HCT116 (cell line): ENCODE measurements at regions not wholly inside any gene's neighbourhood (a gene's known extent, or its start where the extent isn't known, plus 50 kb on each side); places are given as distances from the start of the nearest gene placed in this dataset.

Experiments used
- ATAC-seq: fragments of 200-7000 bp; cut with Tn5 transposase; 2 replicates; pipeline ENCODE4 v1.9.1; 2020; ENCODE audit warnings: mild to moderate bottlenecking, moderate library complexity
- BruUV-seq: library from RNA; stranded (reverse); fragments of 400-500 nt; replicated peaks from 2 replicates; lab custom pipeline; 2021; lab: Mats Ljungman, UMichigan
- CTCF ChIA-PET: fragments of 300-600 bp; sonication (Branson Sonifier 250); formaldehyde crosslinking; loops from one replicate; lab custom pipeline; 2021; ENCODE audit warnings: antibody characterized with exemption; lab: Charles Lee
- POLR2A ChIA-PET: fragments of 300-600, 350-600 bp; sonication (Branson Sonifier 250); formaldehyde crosslinking; loops from one replicate; lab custom pipeline; 2021; ENCODE audit warnings: antibody characterized with exemption; lab: Charles Lee
- RAD21 ChIA-PET, 2 experiments: fragments of 300-600 bp; sonication (Branson Sonifier 250); formaldehyde crosslinking; loops; one replicate each; lab custom pipeline; 2023; ENCODE audit warnings: low total read pairs in 2 of 2; ENCODE audit not compliant: uncharacterized antibody in 2 of 2, unreplicated experiment in 2 of 2, low non-redundant PET in 1 of 2; lab: Charles Lee
- DNase-seq: peaks from one replicate; pipeline ENCODE4 v3.0.0-alpha.2; 2010; ENCODE audit warnings: low read depth, low spot score
- H2AFZ ChIP-seq: fragments of 200-600 bp; shearing (Covaris generic), sonication (generic); 2 replicates; pipeline ENCODE4 v1.6.1; 2017; ENCODE audit warnings: low read depth, mixed run types, mixed read lengths, antibody characterized with exemption, low read length; ENCODE audit not compliant: poor library complexity, severe bottlenecking
- H3K27ac ChIP-seq: 2 replicates; pipeline ENCODE4 v1.5.1; 2012; ENCODE audit warnings: low read depth, low read length
- H3K27me3 ChIP-seq: fragments of 200-600 bp; sonication (generic); 2 replicates; pipeline ENCODE4 v1.6.1; 2016; ENCODE audit warnings: mixed run types, low read length, mixed read lengths; ENCODE audit not compliant: insufficient read depth
- H3K36me3 ChIP-seq, 2 experiments: fragments of 200-500 bp in 1 of 2; fragments of 200-600 bp in 1 of 2; sonication (Bioruptor generic) in 1 of 2; sonication (generic) in 1 of 2; 2 replicates each; pipeline versions ENCODE4 v1.5.1 to v1.6.1; 2014 to 2016; ENCODE audit warnings: low read length in 2 of 2, inconsistent platforms in 1 of 2, mixed read lengths in 1 of 2, mixed run types in 1 of 2; ENCODE audit not compliant: insufficient read depth in 2 of 2, control insufficient read depth in 1 of 2
- H3K4me1 ChIP-seq, 2 experiments: fragments of 200-600 bp in 1 of 2; sonication (generic) in 1 of 2; 2 replicates each; pipeline versions ENCODE4 v1.5.1 to v1.6.1; 2012 to 2017; ENCODE audit warnings: low read length in 2 of 2, inconsistent platforms in 1 of 2, mild to moderate bottlenecking in 1 of 2, mixed read lengths in 1 of 2, mixed run types in 1 of 2, moderate library complexity in 1 of 2; ENCODE audit not compliant: insufficient read depth in 2 of 2, control insufficient read depth in 1 of 2
- H3K4me2 ChIP-seq: fragments of 200-600 bp; sonication (generic); 2 replicates; pipeline ENCODE4 v1.6.1; 2017; ENCODE audit warnings: mixed run types, low read length, mixed read lengths
- H3K4me3 ChIP-seq, 2 experiments: fragments of 200-600 bp in 1 of 2; sonication (generic) in 1 of 2; replicated peaks in 1 of 2; 2 replicates each; pipeline ENCODE4 v1.5.1; 2011 to 2016; ENCODE audit warnings: low read length in 2 of 2, control low read depth in 1 of 2, low read depth in 1 of 2, mild to moderate bottlenecking in 1 of 2, mixed read lengths in 1 of 2, mixed run types in 1 of 2
- H3K79me2 ChIP-seq: fragments of 200-600 bp; sonication (generic); 2 replicates; pipeline ENCODE4 v1.6.1; 2017; ENCODE audit warnings: mild to moderate bottlenecking, mixed run types, low read length, moderate library complexity, mixed read lengths; ENCODE audit not compliant: insufficient read depth
- H3K9ac ChIP-seq: fragments of 200-600 bp; sonication (generic); 2 replicates; pipeline ENCODE4 v1.6.1; 2016; ENCODE audit warnings: low read length, mixed read lengths
- H3K9me2 ChIP-seq: fragments of 200-600 bp; sonication (generic), shearing (Covaris generic); 2 replicates; pipeline ENCODE4 v1.6.1; 2017; ENCODE audit warnings: mixed run types, mild to moderate bottlenecking, moderate library complexity; ENCODE audit not compliant: insufficient read depth
- H3K9me3 ChIP-seq, 2 experiments: fragments of 200-500 bp in 1 of 2; fragments of 200-600 bp in 1 of 2; sonication (Bioruptor generic) in 1 of 2; sonication (generic) in 1 of 2; 2 replicates each; pipeline ENCODE4 v1.6.1; 2014 to 2017; ENCODE audit warnings: low read length in 2 of 2, mixed read lengths in 2 of 2, inconsistent platforms in 1 of 2, low read depth in 1 of 2, mild to moderate bottlenecking in 1 of 2, mixed run types in 1 of 2, moderate library complexity in 1 of 2; ENCODE audit not compliant: control insufficient read depth in 1 of 2, insufficient read depth in 1 of 2
- H4K20me1 ChIP-seq: fragments of 200-600 bp; sonication (generic), shearing (Covaris generic); 2 replicates; pipeline ENCODE4 v1.6.1; 2017; ENCODE audit warnings: mixed run types, mild to moderate bottlenecking, moderate library complexity; ENCODE audit not compliant: insufficient read depth
- CEBPB ChIP-seq: IDR thresholded peaks from 2 replicates; pipeline ENCODE4 v1.6.1; 2012; ENCODE audit warnings: low read depth
- CTCF ChIP-seq, 3 experiments: fragments of 200-600 bp in 1 of 3; sonication (generic) in 1 of 3; IDR thresholded peaks in 2 of 3; conservative IDR thresholded peaks in 1 of 3; 2 replicates each; pipeline ENCODE4 v1.5.1; 2012 to 2017; ENCODE audit warnings: low read depth in 2 of 3, low read length in 2 of 3, antibody characterized with exemption in 1 of 3, borderline replicate concordance in 1 of 3, control low read depth in 1 of 3, mild to moderate bottlenecking in 1 of 3, mixed read lengths in 1 of 3, mixed run types in 1 of 3, moderate library complexity in 1 of 3; ENCODE audit not compliant: insufficient read depth in 1 of 3
- ELF1 ChIP-seq: IDR thresholded peaks from 2 replicates; pipeline ENCODE4 v1.6.1; 2012; ENCODE audit warnings: low read depth, borderline replicate concordance
- EZH2phosphoT487 ChIP-seq: fragments of 200-600 bp; IDR thresholded peaks from 2 replicates; pipeline ENCODE4 v1.6.1; 2018; ENCODE audit warnings: antibody characterized with exemption, borderline replicate concordance
- POLR2A ChIP-seq: IDR thresholded peaks from 2 replicates; pipeline ENCODE4 v1.7.0; 2011; ENCODE audit warnings: borderline replicate concordance; ENCODE audit not compliant: insufficient read depth, insufficient read length; ENCODE audit errors: extremely low read depth
- TCF7L2 ChIP-seq: IDR thresholded peaks from 2 replicates; pipeline ENCODE4 v1.7.0; 2011; ENCODE audit warnings: borderline replicate concordance, inconsistent platforms; ENCODE audit not compliant: insufficient read depth, insufficient read length; ENCODE audit errors: extremely low read depth
- YY1 ChIP-seq: IDR thresholded peaks from 2 replicates; pipeline ENCODE4 v1.6.1; 2011; ENCODE audit warnings: low read length, low read depth, moderate library complexity, mild to moderate bottlenecking; ENCODE audit not compliant: insufficient replicate concordance; ENCODE audit errors: extremely low read depth
- intact Hi-C: fragments of 100-400 bp; cut with micrococcal nuclease; formaldehyde crosslinking; loops from 2 replicates; pipeline ENCODE4 v1.10.0; 2022

GRCh38 chr6:108774555-108774954, 73.7 kb upstream of the ARMC2 start:
- no peak for TF ChIP-seq ELF1
- no peak for TF ChIP-seq EZH2phosphoT487
- H3K27ac ChIP-seq, result no peak overlapping the region
- ChIA-PET RAD21 (no interaction called here), POLR2A (no interaction called here), CTCF (no interaction called here)
- intact Hi-C loops, result no loop called here
- no peaks in the 10 kb centered on the region for H3K79me2 ChIP-seq
- no peaks in the 10 kb centered on the region for H3K9me3 ChIP-seq
- no peaks in the 10 kb centered on the region for H3K36me3 ChIP-seq
- no peaks in the 10 kb centered on the region for H3K4me1 ChIP-seq
- DNase-seq (no peak), ATAC-seq (no peak)
- no peak overlapping the region for H3K9ac ChIP-seq
- H3K9me2 ChIP-seq, result no peaks in the 10 kb centered on the region
- H2AFZ ChIP-seq, result no peak overlapping the region
- H3K4me3 ChIP-seq, result no peak overlapping the region
- H3K27me3 ChIP-seq, result no peaks in the 10 kb centered on the region
- no TSS peak for BruUV-seq
- no peaks in the 10 kb centered on the region for H4K20me1 ChIP-seq
- no peak overlapping the region for H3K4me2 ChIP-seq

- H3K4me2 ChIP-seq, result no peak overlapping the region
- no peak overlapping the region for H3K27ac ChIP-seq
- ChIA-PET CTCF (interaction anchor here (0.7 kb wide), 1 partner anchor 1750 kb away, joined by 3 read pairs; no protein-coding TSS in a partner anchor), POLR2A (no interaction called here)
- TF ChIP-seq TCF7L2, result no peak
- no peak for TF ChIP-seq CEBPB
- no peak for TF ChIP-seq CTCF (IDR thresholded peaks at IDR 0.05 in 2 of 3, conservative IDR thresholded peaks at IDR 0.05 in 1 of 3; ENCODE audit: borderline replicate concordance in 1 of 3, insufficient read depth in 1 of 3, low read depth in 2 of 3, low read length in 2 of 3)
- no peak for TF ChIP-seq YY1
- TF ChIP-seq POLR2A, result no peak
- TF ChIP-seq, all 23 proteins: peak for 0
- no peaks in the 10 kb centered on the region for H3K79me2 ChIP-seq
- RAD21 ChIA-PET, result no interaction called here
- no peak overlapping the region for H2AFZ ChIP-seq
- intact Hi-C loops, result no loop called here
- no peaks in the 10 kb centered on the region for H3K27me3 ChIP-seq
- H3K36me3 ChIP-seq, result no peaks in the 10 kb centered on the region
- H3K9me2 ChIP-seq, result no peaks in the 10 kb centered on the region
- no peak overlapping the region for H3K9ac ChIP-seq
- no peak for ATAC-seq
- no TSS peak for BruUV-seq
- no peak for DNase-seq
- no peaks in the 10 kb centered on the region for H3K9me3 ChIP-seq
- H3K4me3 ChIP-seq, result no peak overlapping the region
- peaks cover under 1 to 12% of the 10 kb centered on the region in 2 experiments; a peak in 3 of 4 replicates for H3K4me1 ChIP-seq
- H4K20me1 ChIP-seq, result no peaks in the 10 kb centered on the region
Measured at GRCh38 chr6:108777536-108777935, 70.7 kb upstream of the ARMC2 start.
